ENCODE measurements at regions not wholly inside any gene's neighbourhood (a gene's known extent, or its start where the extent isn't known, plus 50 kb on each side); places are given as distances from the start of the nearest gene placed in this dataset.

DNA sequence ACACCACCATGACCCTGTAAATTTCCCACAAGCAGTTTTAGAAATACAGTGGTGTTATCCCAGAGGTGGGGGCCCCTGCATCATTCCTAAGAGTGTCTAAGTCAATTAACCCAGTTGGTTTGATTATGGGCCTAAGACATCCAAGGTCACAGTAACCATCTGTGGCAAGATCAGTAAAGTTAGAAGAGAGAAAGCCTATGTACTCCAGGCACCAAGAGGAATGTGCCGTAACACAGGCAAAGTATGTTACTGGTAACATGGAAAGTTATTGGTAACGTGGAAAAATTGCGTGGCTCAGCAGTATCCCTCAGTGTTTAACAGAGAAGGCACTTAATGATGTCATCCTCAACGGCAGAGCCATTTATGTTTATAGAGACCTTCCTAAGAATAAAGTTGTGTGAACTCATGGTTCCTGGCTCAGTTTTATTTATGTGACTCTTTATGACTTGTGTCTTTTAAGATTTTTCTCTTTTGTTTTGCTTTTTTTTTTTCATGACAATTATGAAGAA lies 144.1 kb upstream of the RASGRP1 start:
- H3K9me3 ChIP-seq (ENCODE audit: low read length), result no peaks in the 10 kb centered on the region
- H3K79me2 ChIP-seq (ENCODE audit: insufficient read depth, low read length), result no peaks in the 10 kb centered on the region
- in situ Hi-C loops (cut with HindIII; ENCODE audit: extremely low pct_ligation_motif_present, low pct_unique_long_range_greater_than_20kb), result no loop called here
- no peak for DNase-seq (ENCODE audit: low spot score)
- no peaks in the 10 kb centered on the region for H3K36me3 ChIP-seq (replicated peaks in 1 of 2; ENCODE audit: control insufficient read depth in 1 of 2, insufficient read depth in 2 of 2, low read length in 2 of 2)
- no peaks in the 10 kb centered on the region for H4K20me1 ChIP-seq (ENCODE audit: insufficient read depth, low read length)
- TF ChIP-seq ATF7 (IDR thresholded peaks at IDR 0.05), result peak; percentile 66
- TF ChIP-seq ATF7 (CRISPR knock-in tag; IDR thresholded peaks at IDR 0.05), result no peak
- TF ChIP-seq ZNF607 (CRISPR knock-in tag; IDR thresholded peaks at IDR 0.05; ENCODE audit: borderline replicate concordance), result no peak
- TF ChIP-seq ATAD3A (CRISPR knock-in tag; IDR thresholded peaks at IDR 0.05), result no peak
- peak; percentile 66 to 76 for TF ChIP-seq MAFK (conservative IDR thresholded peaks at IDR 0.05 in 1 of 2, IDR thresholded peaks at IDR 0.05 in 1 of 2; ENCODE audit: low read length in 2 of 2)
- peak; percentile 54; the same call in 1 of the 2 replicates for TF ChIP-seq MAFF (IDR thresholded peaks at IDR 0.05; ENCODE audit: low read depth, low read length)
- peaks cover 0 to 11% of the 10 kb centered on the region in 2 experiments; a peak in 2 of 5 replicates for H3K27me3 ChIP-seq (ENCODE audit: control insufficient read depth in 1 of 2, insufficient read depth in 2 of 2, low read length in 2 of 2)
- H3K4me1 ChIP-seq (ENCODE audit: insufficient read depth, low read length), result no peaks in the 10 kb centered on the region
- H2AFZ ChIP-seq (ENCODE audit: low read length), result no peak overlapping the region
- ATAC-seq, result no peak
- FAIRE-seq, result no peak
- H3K27ac ChIP-seq (ENCODE audit: extremely low read length, insufficient read depth, low read length), result no peak overlapping the region
- no peak overlapping the region for H3K4me2 ChIP-seq (ENCODE audit: low read depth, low read length)
- CTCF ChIA-PET (ENCODE audit: low intra/inter-chr PET ratio, low total read pairs), result interaction anchor here (1.5 kb wide), 1 partner anchor 1048 kb away, joined by 6 read pairs; no protein-coding TSS in a partner anchor
- intact Hi-C loops (cut with micrococcal nuclease; ENCODE audit: unreplicated experiment), result loop anchor here (5.0 to 10.0 kb wide), 2 partner anchors 156 to 284 kb away; no protein-coding TSS in a partner anchor
- H3K9ac ChIP-seq (ENCODE audit: insufficient read depth, low read depth, low read length), result no peak overlapping the region
- BruUV-seq (replicated peaks), result no TSS peak
- WGBS (ENCODE audit: low lambda C conversion rate), result 38% methylated on average over 4 of the region's 4 CpGs
- POLR2A ChIA-PET, result no interaction called here
- H3K4me3 ChIP-seq (replicated peaks in 1 of 3; ENCODE audit: insufficient read depth in 1 of 3, low read depth in 2 of 3, low read length in 3 of 3), result no peak overlapping the region

GRCh38 chr15:38709196-38709595 lies 144.6 kb upstream of the RASGRP1 start:
- Histone ChIP-seq H3K9ac (ENCODE audit: insufficient read depth, low read depth, low read length) (no peak overlapping the region), H3K27me3 (ENCODE audit: control insufficient read depth in 1 of 2, insufficient read depth in 2 of 2, low read length in 2 of 2) (peaks cover 0 to 11% of the 10 kb centered on the region in 2 experiments; a peak in 2 of 5 replicates), H3K36me3 (replicated peaks in 1 of 2; ENCODE audit: control insufficient read depth in 1 of 2, insufficient read depth in 2 of 2, low read length in 2 of 2) (no peaks in the 10 kb centered on the region), H3K4me3 (replicated peaks in 1 of 3; ENCODE audit: insufficient read depth in 1 of 3, low read depth in 2 of 3, low read length in 3 of 3) (no peak overlapping the region), H3K4me1 (ENCODE audit: insufficient read depth, low read length) (no peaks in the 10 kb centered on the region), H4K20me1 (ENCODE audit: insufficient read depth, low read length) (no peaks in the 10 kb centered on the region), H3K4me2 (ENCODE audit: low read depth, low read length) (no peak overlapping the region), H3K79me2 (ENCODE audit: insufficient read depth, low read length) (no peaks in the 10 kb centered on the region), H3K27ac (ENCODE audit: extremely low read length, insufficient read depth, low read length) (no peak overlapping the region), H2AFZ (ENCODE audit: low read length) (no peak overlapping the region), H3K9me3 (ENCODE audit: low read length) (no peaks in the 10 kb centered on the region)
- intact Hi-C loops (cut with micrococcal nuclease; ENCODE audit: unreplicated experiment), result loop anchor here (5.0 to 10.0 kb wide), 2 partner anchors 156 to 283 kb away; no protein-coding TSS in a partner anchor
- 73% methylated on average over 2 of the region's 2 CpGs for WGBS (ENCODE audit: low lambda C conversion rate)
- DNase-seq (ENCODE audit: low spot score) (no peak), ATAC-seq (no peak), FAIRE-seq (no peak)
- ChIA-PET POLR2A (no interaction called here), CTCF (ENCODE audit: low intra/inter-chr PET ratio, low total read pairs) (no interaction called here)
- in situ Hi-C loops (cut with HindIII; ENCODE audit: extremely low pct_ligation_motif_present, low pct_unique_long_range_greater_than_20kb), result no loop called here
- no TSS peak for BruUV-seq (replicated peaks)
- TF ChIP-seq ZNF777 (CRISPR knock-in tag; IDR thresholded peaks at IDR 0.05) (no peak), LCORL (IDR thresholded peaks at IDR 0.05) (no peak), LCORL (CRISPR knock-in tag; IDR thresholded peaks at IDR 0.05) (no peak), ZC3H13 (CRISPR knock-in tag; IDR thresholded peaks at IDR 0.05) (no peak), ATRX (CRISPR knock-in tag; IDR thresholded peaks at IDR 0.05; ENCODE audit: borderline replicate concordance) (no peak), HMGXB4 (CRISPR knock-in tag; IDR thresholded peaks at IDR 0.05; ENCODE audit: borderline replicate concordance in 1 of 2, low read depth in 1 of 2) (no peak), STAT5B (CRISPR knock-in tag; IDR thresholded peaks at IDR 0.05) (no peak), TFAP4 (IDR thresholded peaks at IDR 0.05; ENCODE audit: borderline replicate concordance, low read depth) (no peak), ZNF33B (CRISPR knock-in tag; IDR thresholded peaks at IDR 0.05) (no peak), STAG1 (CRISPR knock-in tag; IDR thresholded peaks at IDR 0.05) (no peak), PRMT3 (CRISPR knock-in tag; IDR thresholded peaks at IDR 0.05; ENCODE audit: borderline replicate concordance, low read depth) (no peak), ARID2 (CRISPR knock-in tag; IDR thresholded peaks at IDR 0.05; ENCODE audit: borderline replicate concordance) (no peak)
